Left lung (tissue), 4 donors: ENCODE measurements at regions not wholly inside any gene's neighbourhood (a gene's known extent, or its start where the extent isn't known, plus 50 kb on each side); places are given as distances from the start of the nearest gene placed in this dataset.

Experiments used
- ATAC-seq: fragments of 200-7000 bp; cut with Tn5 transposase; one replicate; pipeline ENCODE4 v1.9.1; 2020; ENCODE audit warnings: moderate library complexity
- DNase-seq, 4 donors: peaks; one replicate each; pipeline ENCODE4 v3.0.0-alpha.2; 2013 to 2020
- H3K27ac ChIP-seq, 2 donors: fragments of 200-600 bp; sonication (generic) in 1 of 2; one replicate each; pipeline versions ENCODE4 v1.5.0 to v1.8.0; 2020 to 2021
- H3K27me3 ChIP-seq, 2 donors: fragments of 200-600 bp; sonication (generic) in 1 of 2; one replicate each; pipeline versions ENCODE4 v1.5.0 to v1.8.0; 2020 to 2021
- H3K36me3 ChIP-seq, 2 donors: fragments of 200-600 bp; sonication (generic) in 1 of 2; one replicate each; pipeline versions ENCODE4 v1.5.0 to v1.8.0; 2020 to 2021
- H3K4me1 ChIP-seq, 2 donors: fragments of 200-600 bp; one replicate each; pipeline ENCODE4 v1.8.0; 2021
- H3K4me3 ChIP-seq, 2 donors: fragments of 200-600 bp; sonication (generic) in 1 of 2; one replicate each; pipeline versions ENCODE4 v1.5.0 to v1.8.0; 2020 to 2021; ENCODE audit warnings: mild to moderate bottlenecking in 1 of 2
- H3K9me3 ChIP-seq, 2 donors: fragments of 200-600 bp; sonication (generic) in 1 of 2; one replicate each; pipeline versions ENCODE4 v1.5.0 to v1.8.0; 2020 to 2021
- CTCF ChIP-seq, 2 donors: fragments of 200-600 bp; sonication (generic) in 1 of 2; IDR thresholded peaks; one replicate each; pipeline versions ENCODE4 v1.5.0 to v1.8.0; 2021; ENCODE audit warnings: antibody characterized with exemption in 2 of 2
- intact Hi-C, 2 donors: fragments of 100-400 bp; cut with DNase I; formaldehyde crosslinking; loops; one replicate each; pipeline versions ENCODE4 v1.11.2 to v1.14.2; 2022
- donor health status: DM: no; HTN: yes; CAD: no.
- donor health status: DM: no; HTN: no; CAD: no.

GRCh38 chr5:30676223-30676840, 517.2 kb upstream of the CDH6 start:
- intact Hi-C loops: no loop called here
- H3K36me3 ChIP-seq: no peaks in the 10 kb centered on the region
- DNase-seq (no peak), ATAC-seq (no peak)
- TF ChIP-seq CTCF (IDR thresholded peaks at IDR 0.05): no peak
- no peak overlapping the region for H3K27ac ChIP-seq
- no peak overlapping the region for H3K4me3 ChIP-seq
- no peaks in the 10 kb centered on the region for H3K27me3 ChIP-seq
- peaks cover 0 to 24% of the 10 kb centered on the region in 2 donors for H3K9me3 ChIP-seq
- H3K4me1 ChIP-seq: no peaks in the 10 kb centered on the region

- ATAC-seq: no peak
- TF ChIP-seq CTCF (IDR thresholded peaks at IDR 0.05): no peak
- Histone ChIP-seq H3K9me3 (no peaks in the 10 kb centered on the region), H3K27ac (no peak overlapping the region), H3K4me3 (no peak overlapping the region), H3K4me1 (no peaks in the 10 kb centered on the region), H3K36me3 (no peaks in the 10 kb centered on the region), H3K27me3 (no peaks in the 10 kb centered on the region)
- DNase-seq: no peak
- intact Hi-C loops: no loop called here
Measured at GRCh38 chr5:30667293-30667692, 526.2 kb upstream of the CDH6 start.

GRCh38 chr5:30663536-30663935, 530.0 kb upstream of the CDH6 start:
- TF ChIP-seq CTCF (IDR thresholded peaks at IDR 0.05): no peak
- Histone ChIP-seq H3K27ac (no peak overlapping the region), H3K4me1 (no peaks in the 10 kb centered on the region), H3K36me3 (no peaks in the 10 kb centered on the region), H3K9me3 (no peaks in the 10 kb centered on the region), H3K27me3 (no peaks in the 10 kb centered on the region), H3K4me3 (no peak overlapping the region)
- ATAC-seq (no peak), DNase-seq (no peak)
- intact Hi-C loops: no loop called here

GRCh38 chr5:30662373-30662772, 531.1 kb upstream of the CDH6 start:
- no peaks in the 10 kb centered on the region for H3K27me3 ChIP-seq
- no peak for TF ChIP-seq CTCF (IDR thresholded peaks at IDR 0.05)
- DNase-seq (no peak), ATAC-seq (no peak)
- no peaks in the 10 kb centered on the region for H3K4me1 ChIP-seq
- H3K4me3 ChIP-seq: no peak overlapping the region
- H3K36me3 ChIP-seq: no peaks in the 10 kb centered on the region
- H3K9me3 ChIP-seq: no peaks in the 10 kb centered on the region
- H3K27ac ChIP-seq: no peak overlapping the region
- intact Hi-C loops: no loop called here

- DNase-seq: no peak
- Histone ChIP-seq H3K36me3 (no peaks in the 10 kb centered on the region), H3K27ac (no peak overlapping the region), H3K4me1 (no peaks in the 10 kb centered on the region), H3K4me3 (no peak overlapping the region), H3K27me3 (no peaks in the 10 kb centered on the region), H3K9me3 (no peaks in the 10 kb centered on the region)
- intact Hi-C loops: no loop called here
- no peak for TF ChIP-seq CTCF (IDR thresholded peaks at IDR 0.05)
- no peak for ATAC-seq
Measured at GRCh38 chr5:30661730-30662129, 531.8 kb upstream of the CDH6 start.
